Endodermal cell (in vitro differentiated cells): ENCODE measurements at regions not wholly inside any gene's neighbourhood (a gene's known extent, or its start where the extent isn't known, plus 50 kb on each side); places are given as distances from the start of the nearest gene placed in this dataset.
"Not testable (repeated sequence)": the region's sequence is repeated elsewhere in the genome, so short reads cannot be mapped to it uniquely, and the experiment has no call there.

Experiments
- DNase-seq: peaks from one replicate; pipeline ENCODE4 v3.0.0-alpha.2; 2017
- H3K27ac ChIP-seq: 2 replicates; pipeline ENCODE4 v1.5.1; 2013; ENCODE audit warnings: mild to moderate bottlenecking, low read depth, low read length, moderate library complexity
- H3K27me3 ChIP-seq: 2 replicates; pipeline ENCODE4 v1.6.1; 2013; ENCODE audit warnings: mild to moderate bottlenecking, low read length, moderate library complexity; ENCODE audit not compliant: insufficient read depth, control insufficient read depth, poor library complexity, severe bottlenecking
- H3K36me3 ChIP-seq: 2 replicates; pipeline ENCODE4 v1.7.0; 2013; ENCODE audit warnings: mild to moderate bottlenecking, low read length, moderate library complexity; ENCODE audit not compliant: control insufficient read depth, insufficient read depth
- H3K4me1 ChIP-seq: one replicate; pipeline ENCODE4 v1.7.0; 2013; ENCODE audit warnings: low read length; ENCODE audit not compliant: control insufficient read depth, insufficient read depth
- H3K4me3 ChIP-seq: 2 replicates; pipeline ENCODE4 v1.5.1; 2013; ENCODE audit warnings: mild to moderate bottlenecking, low read length, moderate library complexity
- H3K9ac ChIP-seq: 2 replicates; pipeline ENCODE4 v1.6.1; 2013; ENCODE audit warnings: mild to moderate bottlenecking, low read length, moderate library complexity; ENCODE audit not compliant: poor library complexity, severe bottlenecking; ENCODE audit errors: extremely low read depth
- H3K9me3 ChIP-seq: 2 replicates; pipeline ENCODE4 v1.6.1; 2013; ENCODE audit warnings: mild to moderate bottlenecking, low read length, moderate library complexity; ENCODE audit not compliant: control insufficient read depth
- H3K27ac Mint-ChIP-seq: 2 replicates; pipeline ENCODE4 v1.8.0; 2020; ENCODE audit warnings: mixed read lengths
- H3K27me3 Mint-ChIP-seq: 2 replicates; pipeline ENCODE4 v1.8.0; 2021; ENCODE audit warnings: mild to moderate bottlenecking, mixed read lengths; ENCODE audit not compliant: insufficient read depth
- H3K36me3 Mint-ChIP-seq: 2 replicates; pipeline ENCODE4 v1.8.0; 2020; ENCODE audit warnings: low read depth, mixed read lengths
- H3K4me1 Mint-ChIP-seq: 2 replicates; pipeline ENCODE4 v1.8.0; 2020; ENCODE audit warnings: mixed read lengths
- H3K4me3 Mint-ChIP-seq: 2 replicates; pipeline ENCODE4 v1.8.0; 2020; ENCODE audit warnings: mild to moderate bottlenecking, moderate library complexity, mixed read lengths
- H3K9me3 Mint-ChIP-seq: 2 replicates; pipeline ENCODE4 v1.8.0; 2020; ENCODE audit warnings: mild to moderate bottlenecking, mixed read lengths
- WGBS, 2 experiments: methylation state at CpG; one replicate each; pipeline versions ENCODE4 v1.1.5 to v1.1.7; 2013; ENCODE audit warnings: missing lambda C conversion rate in 2 of 2, mixed read lengths in 1 of 2; ENCODE audit not compliant: insufficient coverage in 1 of 2, insufficient read length in 1 of 2; 5-methylcytosine and 5-hydroxymethylcytosine counted together
- TF ChIP-seq, protein P1 (sequence below): fragments of 200-600 bp; sonication (generic); conservative IDR thresholded peaks from 2 replicates; pipeline ENCODE4 v1.5.0; 2021; ENCODE audit warnings: antibody characterized with exemption, mild to moderate bottlenecking

DNA sequence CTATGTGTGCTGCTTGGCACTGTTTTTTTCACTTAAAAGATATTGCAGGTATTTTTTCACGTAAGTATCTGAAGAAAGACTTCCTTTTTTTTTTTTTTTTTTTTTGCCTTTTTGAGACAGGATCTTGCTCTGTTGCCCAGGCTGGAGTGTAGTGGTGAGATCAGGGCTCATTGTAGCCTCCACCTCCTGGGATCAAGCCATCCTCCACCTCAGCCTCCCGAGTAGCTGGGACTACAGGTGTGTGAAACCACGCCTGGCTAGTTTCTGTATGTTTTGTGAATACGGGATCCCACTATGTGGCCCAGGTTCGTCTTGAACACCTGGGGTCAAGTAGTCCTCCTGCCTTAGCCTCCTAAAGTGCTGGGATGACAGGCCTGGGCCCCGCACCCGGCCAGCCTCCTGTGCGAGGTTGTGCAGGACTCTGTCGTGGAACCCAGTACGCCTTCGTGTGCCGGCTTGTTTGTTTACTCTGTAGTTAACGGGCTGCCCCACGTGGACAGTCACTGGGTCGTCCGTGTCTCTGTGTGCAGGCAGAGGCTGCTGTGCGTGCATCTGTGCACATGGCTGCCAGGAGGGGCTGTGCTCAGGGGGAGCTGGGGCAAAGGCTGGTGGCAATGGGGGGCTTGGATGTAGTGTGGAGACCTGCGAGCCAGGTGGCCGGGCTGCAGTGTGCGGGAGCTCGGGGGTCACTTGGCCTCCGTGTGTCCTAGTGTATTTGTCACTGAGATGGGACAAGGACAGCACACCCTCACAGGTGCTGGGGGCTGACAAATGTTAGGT lies 179.5 kb downstream of the ADRA2C start:
- H3K27ac Mint-ChIP-seq, result peak overlapping the region; percentile 44
- H3K4me3 ChIP-seq, result no peak overlapping the region
- no peaks in the 10 kb centered on the region for H3K27me3 Mint-ChIP-seq
- H3K9me3 ChIP-seq, result no peaks in the 10 kb centered on the region
- no peaks in the 10 kb centered on the region for H3K4me1 ChIP-seq
- no peak for DNase-seq
- H3K27me3 ChIP-seq, result no peaks in the 10 kb centered on the region
- TF ChIP-seq, protein P1, sequence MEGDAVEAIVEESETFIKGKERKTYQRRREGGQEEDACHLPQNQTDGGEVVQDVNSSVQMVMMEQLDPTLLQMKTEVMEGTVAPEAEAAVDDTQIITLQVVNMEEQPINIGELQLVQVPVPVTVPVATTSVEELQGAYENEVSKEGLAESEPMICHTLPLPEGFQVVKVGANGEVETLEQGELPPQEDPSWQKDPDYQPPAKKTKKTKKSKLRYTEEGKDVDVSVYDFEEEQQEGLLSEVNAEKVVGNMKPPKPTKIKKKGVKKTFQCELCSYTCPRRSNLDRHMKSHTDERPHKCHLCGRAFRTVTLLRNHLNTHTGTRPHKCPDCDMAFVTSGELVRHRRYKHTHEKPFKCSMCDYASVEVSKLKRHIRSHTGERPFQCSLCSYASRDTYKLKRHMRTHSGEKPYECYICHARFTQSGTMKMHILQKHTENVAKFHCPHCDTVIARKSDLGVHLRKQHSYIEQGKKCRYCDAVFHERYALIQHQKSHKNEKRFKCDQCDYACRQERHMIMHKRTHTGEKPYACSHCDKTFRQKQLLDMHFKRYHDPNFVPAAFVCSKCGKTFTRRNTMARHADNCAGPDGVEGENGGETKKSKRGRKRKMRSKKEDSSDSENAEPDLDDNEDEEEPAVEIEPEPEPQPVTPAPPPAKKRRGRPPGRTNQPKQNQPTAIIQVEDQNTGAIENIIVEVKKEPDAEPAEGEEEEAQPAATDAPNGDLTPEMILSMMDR, result no peak
- 93 to 97% methylated on average over 10 to 22 of the region's 22 CpGs for WGBS, 2 experiments
- no peak overlapping the region for H3K27ac ChIP-seq
- peaks cover 41% of the 10 kb centered on the region for H3K36me3 Mint-ChIP-seq
- H3K4me3 Mint-ChIP-seq, result no peak overlapping the region
- no peaks in the 10 kb centered on the region for H3K36me3 ChIP-seq
- no peak overlapping the region for H3K9ac ChIP-seq
- peaks cover 14% of the 10 kb centered on the region for H3K4me1 Mint-ChIP-seq
- no peaks in the 10 kb centered on the region for H3K9me3 Mint-ChIP-seq

DNA sequence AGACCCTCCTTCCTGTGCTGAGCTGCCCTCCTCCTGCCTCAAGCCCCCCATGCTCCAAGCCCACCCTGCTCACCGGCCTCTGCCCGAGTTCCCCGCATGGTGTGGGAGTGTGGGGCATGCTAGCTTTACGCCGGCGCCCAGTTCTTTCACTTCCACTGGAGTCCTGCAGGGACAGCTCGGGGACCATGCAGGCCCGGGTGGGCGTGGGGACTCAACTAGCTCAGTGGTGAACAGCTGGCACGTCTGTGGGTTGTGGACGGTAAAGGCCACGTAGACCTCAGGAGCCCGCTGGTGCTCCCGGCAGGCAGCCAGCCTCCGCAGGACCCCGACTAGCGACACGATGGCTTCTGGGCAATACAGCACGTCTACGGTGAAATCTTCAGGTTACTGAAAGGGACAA lies 180.4 kb downstream of the ADRA2C start:
- H3K9me3 ChIP-seq, H3K9ac ChIP-seq, H3K36me3 ChIP-seq, H3K4me3 Mint-ChIP-seq, H3K4me3 ChIP-seq, H3K27ac ChIP-seq, H3K4me1 ChIP-seq, H3K27me3 Mint-ChIP-seq, H3K4me1 Mint-ChIP-seq, H3K27me3 ChIP-seq, H3K9me3 Mint-ChIP-seq: not testable (repeated sequence)
- Mint-ChIP-seq H3K36me3 (peaks cover 43% of the 10 kb centered on the region), H3K27ac (peak overlapping the region; percentile 2)
- WGBS, 2 experiments, result 95 to 98% methylated on average over 11 to 20 of the region's 20 CpGs
- DNase-seq, result peak; percentile 57

DNA sequence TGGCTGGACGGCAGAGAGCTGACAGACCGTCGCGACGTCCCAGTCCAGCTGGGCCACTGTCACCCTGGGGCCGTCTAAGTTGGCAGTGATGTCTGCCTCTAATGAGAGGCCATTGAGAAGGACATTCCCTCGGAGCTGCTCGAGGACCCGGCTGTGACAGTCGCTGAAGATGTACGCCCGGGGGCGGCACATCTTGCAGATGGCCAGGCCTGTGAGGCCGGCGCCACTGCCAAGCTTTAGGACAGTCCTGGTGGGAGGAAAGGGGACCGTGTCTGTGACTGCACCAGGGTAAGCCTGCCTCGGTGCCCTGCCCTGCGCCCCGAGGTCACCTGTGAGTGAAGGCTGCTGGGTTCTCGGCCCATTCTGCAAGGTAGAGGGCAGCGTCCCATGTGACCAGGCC lies 181.6 kb downstream of the ADRA2C start:
- H3K9me3 ChIP-seq, H3K9me3 Mint-ChIP-seq, H3K27me3 ChIP-seq, H3K4me3 ChIP-seq, H3K27ac ChIP-seq, H3K9ac ChIP-seq, H3K4me1 ChIP-seq, H3K27me3 Mint-ChIP-seq, H3K36me3 ChIP-seq, H3K27ac Mint-ChIP-seq, H3K4me1 Mint-ChIP-seq, H3K4me3 Mint-ChIP-seq: not testable (repeated sequence)
- peaks cover 38% of the 10 kb centered on the region for H3K36me3 Mint-ChIP-seq
- DNase-seq, result peak; percentile 65
- 95 to 96% methylated on average over 7 to 21 of the region's 21 CpGs for WGBS, 2 experiments

- 91 to 100% methylated on average over 3 to 5 of the region's 5 CpGs for WGBS, 2 experiments
Measured at GRCh38 chr4:3948210-3948609, 182.0 kb downstream of the ADRA2C start.

More at GRCh38 chr4:3948210-3948609, 182.0 kb downstream of the ADRA2C start:
- H3K27ac Mint-ChIP-seq, H3K27me3 ChIP-seq, H3K9ac ChIP-seq, H3K4me1 ChIP-seq, H3K9me3 Mint-ChIP-seq, H3K4me3 Mint-ChIP-seq, H3K9me3 ChIP-seq, H3K27ac ChIP-seq, H3K36me3 ChIP-seq, H3K4me3 ChIP-seq, DNase-seq, H3K27me3 Mint-ChIP-seq, H3K4me1 Mint-ChIP-seq: not testable (repeated sequence)
- peaks cover 40% of the 10 kb centered on the region for H3K36me3 Mint-ChIP-seq
